ENCODE measurements at regions not wholly inside any gene's neighbourhood (a gene's known extent, or its start where the extent isn't known, plus 50 kb on each side); places are given as distances from the start of the nearest gene placed in this dataset.

DNA sequence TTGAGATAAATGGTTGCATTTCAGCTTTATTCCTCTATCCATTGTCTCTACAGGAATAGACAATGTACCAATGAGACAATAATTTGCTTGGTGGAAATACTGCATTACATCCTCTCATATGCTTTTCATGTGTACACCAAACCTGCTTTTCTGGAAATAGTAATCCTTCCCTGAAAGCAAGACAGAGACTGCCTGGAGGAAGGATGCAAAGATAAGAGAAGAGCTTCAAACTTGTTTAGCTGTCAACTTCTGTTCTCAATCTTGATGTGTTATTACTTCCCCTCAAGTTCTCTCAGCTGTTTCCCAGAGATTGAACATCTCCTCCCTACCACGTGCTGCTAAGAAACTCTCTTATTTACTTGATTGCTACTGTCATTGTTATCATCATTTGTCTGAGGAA is 1125.4 kb upstream of the TMPRSS15 start:
- Histone ChIP-seq H3K4me1 (ENCODE audit: control insufficient read depth, insufficient read depth, low read depth, low read length) (no peaks in the 10 kb centered on the region), H4K91ac (ENCODE audit: low read length) (no peak overlapping the region), H3K18ac (ENCODE audit: low read depth in 1 of 2, low read length in 2 of 2) (no peak overlapping the region), H3K23ac (ENCODE audit: low read length in 2 of 2) (no peak overlapping the region), H3K4me3 (ENCODE audit: insufficient read depth in 1 of 2, low read depth in 1 of 2, low read length in 2 of 2) (no peak overlapping the region), H3K27ac (ENCODE audit: low read length, poor library complexity, severe bottlenecking) (no peak overlapping the region), H2BK120ac (ENCODE audit: low read depth, low read length) (no peak overlapping the region), H3K14ac (ENCODE audit: low read length in 2 of 2) (no peak overlapping the region), H4K8ac (ENCODE audit: low read length) (no peak overlapping the region), H3K9ac (ENCODE audit: low read length) (no peak overlapping the region), H2BK5ac (ENCODE audit: low read depth, low read length, poor library complexity, severe bottlenecking) (no peak overlapping the region), H2BK12ac (ENCODE audit: low read length in 2 of 2) (no peak overlapping the region), H3K4ac (ENCODE audit: low read depth in 1 of 2, low read length in 2 of 2) (no peak overlapping the region), H3K27me3 (ENCODE audit: control insufficient read depth in 1 of 2, insufficient read depth in 1 of 2, low read length in 2 of 2) (no peaks in the 10 kb centered on the region), H3K4me2 (ENCODE audit: low read length, poor library complexity, severe bottlenecking) (no peak overlapping the region), H2BK15ac (ENCODE audit: low read depth, poor library complexity, severe bottlenecking) (no peak overlapping the region), H3K9me3 (ENCODE audit: control insufficient read depth, low read length) (peaks cover 4% of the 10 kb centered on the region), H3K36me3 (ENCODE audit: control insufficient read depth in 1 of 2, insufficient read depth in 2 of 2, low read depth in 1 of 2, low read length in 2 of 2) (no peaks in the 10 kb centered on the region), H2AFZ (ENCODE audit: low read depth, low read length) (no peak overlapping the region), H3K79me1 (replicated peaks; ENCODE audit: low read length, poor library complexity, severe bottlenecking) (no peaks in the 10 kb centered on the region), H2AK5ac (ENCODE audit: low read length, severe bottlenecking) (no peak overlapping the region)
- no CpG with 5 or more reads among the region's 1 CpG for WGBS
- no peak for DNase-seq

DNA sequence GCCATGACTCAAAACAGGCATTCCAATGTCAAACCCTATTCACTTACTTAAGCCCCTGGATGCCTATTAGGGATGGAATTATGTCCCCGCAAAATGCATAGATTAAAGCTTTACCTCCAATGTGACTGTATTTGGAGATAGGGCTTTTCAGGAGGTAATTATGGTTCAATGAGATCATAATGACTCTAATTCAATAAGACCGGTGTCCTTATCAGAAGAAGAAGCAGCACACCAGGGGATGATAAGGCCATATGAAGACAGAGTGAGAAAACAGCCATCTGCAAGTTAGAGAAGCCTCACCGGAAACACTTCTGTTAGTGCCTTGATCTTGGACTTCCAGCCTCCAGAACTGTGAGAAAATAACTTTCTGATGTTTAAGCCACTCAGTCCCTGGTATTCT is 1131.8 kb upstream of the TMPRSS15 start:
- no peaks in the 10 kb centered on the region for H3K27me3 ChIP-seq (ENCODE audit: control insufficient read depth in 1 of 2, insufficient read depth in 1 of 2, low read length in 2 of 2)
- no peak for DNase-seq
- H2BK15ac ChIP-seq (ENCODE audit: low read depth, poor library complexity, severe bottlenecking): no peak overlapping the region
- H3K9me3 ChIP-seq (ENCODE audit: control insufficient read depth, low read length): peaks cover 7% of the 10 kb centered on the region
- H2BK12ac ChIP-seq (ENCODE audit: low read length in 2 of 2): no peak overlapping the region
- H3K14ac ChIP-seq (ENCODE audit: low read length in 2 of 2): no peak overlapping the region
- no peak overlapping the region for H3K18ac ChIP-seq (ENCODE audit: low read depth in 1 of 2, low read length in 2 of 2)
- H3K4me2 ChIP-seq (ENCODE audit: low read length, poor library complexity, severe bottlenecking): no peak overlapping the region
- no peak overlapping the region for H2AK5ac ChIP-seq (ENCODE audit: low read length, severe bottlenecking)
- H3K4ac ChIP-seq (ENCODE audit: low read depth in 1 of 2, low read length in 2 of 2): no peak overlapping the region
- H3K9ac ChIP-seq (ENCODE audit: low read length): no peak overlapping the region
- H2BK5ac ChIP-seq (ENCODE audit: low read depth, low read length, poor library complexity, severe bottlenecking): no peak overlapping the region
- H2BK120ac ChIP-seq (ENCODE audit: low read depth, low read length): no peak overlapping the region
- H3K4me3 ChIP-seq (ENCODE audit: insufficient read depth in 1 of 2, low read depth in 1 of 2, low read length in 2 of 2): no peak overlapping the region
- 61% methylated on average over 3 of the region's 3 CpGs for WGBS
- H3K79me1 ChIP-seq (replicated peaks; ENCODE audit: low read length, poor library complexity, severe bottlenecking): no peaks in the 10 kb centered on the region
- H3K23ac ChIP-seq (ENCODE audit: low read length in 2 of 2): no peak overlapping the region
- H3K27ac ChIP-seq (ENCODE audit: low read length, poor library complexity, severe bottlenecking): no peak overlapping the region
- no peak overlapping the region for H4K8ac ChIP-seq (ENCODE audit: low read length)
- H2AFZ ChIP-seq (ENCODE audit: low read depth, low read length): no peak overlapping the region
- no peaks in the 10 kb centered on the region for H3K4me1 ChIP-seq (ENCODE audit: control insufficient read depth, insufficient read depth, low read depth, low read length)
- H3K36me3 ChIP-seq (ENCODE audit: control insufficient read depth in 1 of 2, insufficient read depth in 2 of 2, low read depth in 1 of 2, low read length in 2 of 2): no peaks in the 10 kb centered on the region
- no peak overlapping the region for H4K91ac ChIP-seq (ENCODE audit: low read length)

DNA sequence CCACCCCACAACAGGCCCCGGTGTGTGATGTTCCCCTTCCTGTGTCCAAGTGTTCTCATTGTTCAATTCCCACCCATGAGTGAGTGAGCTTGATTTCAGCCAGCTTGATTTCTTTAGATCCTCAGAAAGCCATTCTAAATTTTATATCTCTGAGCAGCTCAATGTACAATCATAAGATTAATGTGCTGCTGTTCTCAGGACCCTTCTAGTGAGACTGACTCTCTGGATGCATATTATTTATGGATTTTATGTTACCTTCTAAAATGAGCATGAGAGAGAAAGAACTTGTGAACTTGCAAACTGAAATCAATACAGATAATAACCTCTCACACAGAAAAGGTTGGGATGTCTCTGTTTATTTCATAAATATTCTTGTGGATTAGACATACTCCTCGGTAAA is 1133.5 kb upstream of the TMPRSS15 start:
- Histone ChIP-seq H3K79me1 (replicated peaks; ENCODE audit: low read length, poor library complexity, severe bottlenecking) (no peaks in the 10 kb centered on the region), H3K4me1 (ENCODE audit: control insufficient read depth, insufficient read depth, low read depth, low read length) (no peaks in the 10 kb centered on the region), H3K14ac (ENCODE audit: low read length in 2 of 2) (no peak overlapping the region), H3K4me3 (ENCODE audit: insufficient read depth in 1 of 2, low read depth in 1 of 2, low read length in 2 of 2) (no peak overlapping the region), H3K9me3 (ENCODE audit: control insufficient read depth, low read length) (peaks cover 7% of the 10 kb centered on the region), H2BK120ac (ENCODE audit: low read depth, low read length) (no peak overlapping the region), H4K8ac (ENCODE audit: low read length) (no peak overlapping the region), H2AFZ (ENCODE audit: low read depth, low read length) (no peak overlapping the region), H3K36me3 (ENCODE audit: control insufficient read depth in 1 of 2, insufficient read depth in 2 of 2, low read depth in 1 of 2, low read length in 2 of 2) (no peaks in the 10 kb centered on the region), H2AK5ac (ENCODE audit: low read length, severe bottlenecking) (no peak overlapping the region), H2BK15ac (ENCODE audit: low read depth, poor library complexity, severe bottlenecking) (no peak overlapping the region), H3K27ac (ENCODE audit: low read length, poor library complexity, severe bottlenecking) (no peak overlapping the region), H3K4ac (ENCODE audit: low read depth in 1 of 2, low read length in 2 of 2) (no peak overlapping the region), H2BK5ac (ENCODE audit: low read depth, low read length, poor library complexity, severe bottlenecking) (no peak overlapping the region), H3K9ac (ENCODE audit: low read length) (no peak overlapping the region), H4K91ac (ENCODE audit: low read length) (no peak overlapping the region), H3K18ac (ENCODE audit: low read depth in 1 of 2, low read length in 2 of 2) (no peak overlapping the region), H3K27me3 (ENCODE audit: control insufficient read depth in 1 of 2, insufficient read depth in 1 of 2, low read length in 2 of 2) (no peaks in the 10 kb centered on the region), H3K4me2 (ENCODE audit: low read length, poor library complexity, severe bottlenecking) (no peak overlapping the region), H2BK12ac (ENCODE audit: low read length in 2 of 2) (no peak overlapping the region), H3K23ac (ENCODE audit: low read length in 2 of 2) (no peak overlapping the region)
- 96% methylated on average over 2 of the region's 2 CpGs for WGBS
- DNase-seq: no peak

DNA sequence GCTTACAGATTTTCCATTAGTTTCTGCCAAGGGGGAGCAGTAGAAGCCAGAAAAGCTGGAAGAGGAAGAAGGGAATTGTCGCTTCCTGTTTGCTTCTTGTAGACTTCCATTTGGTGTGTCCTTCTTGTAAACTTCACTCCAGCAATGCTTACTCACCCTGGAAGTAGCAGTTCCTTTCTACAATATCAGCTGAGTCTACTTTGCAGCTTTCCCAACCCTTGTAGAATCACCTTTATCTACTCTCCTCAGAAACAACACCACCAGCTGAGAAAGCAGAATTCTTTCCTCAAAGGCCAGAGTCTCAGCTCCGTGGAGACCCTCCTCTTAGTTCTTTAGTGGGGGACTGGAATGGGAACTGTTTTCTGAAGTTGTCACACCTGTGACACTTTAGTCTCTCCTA is 1136.7 kb upstream of the TMPRSS15 start:
- H3K9ac ChIP-seq (ENCODE audit: low read length): no peak overlapping the region
- H2BK15ac ChIP-seq (ENCODE audit: low read depth, poor library complexity, severe bottlenecking): no peak overlapping the region
- no peak overlapping the region for H2BK5ac ChIP-seq (ENCODE audit: low read depth, low read length, poor library complexity, severe bottlenecking)
- H2BK12ac ChIP-seq (ENCODE audit: low read length in 2 of 2): no peak overlapping the region
- no peak for DNase-seq
- no peak overlapping the region for H3K27ac ChIP-seq (ENCODE audit: low read length, poor library complexity, severe bottlenecking)
- no peak overlapping the region for H2AK5ac ChIP-seq (ENCODE audit: low read length, severe bottlenecking)
- no peak overlapping the region for H4K91ac ChIP-seq (ENCODE audit: low read length)
- H3K18ac ChIP-seq (ENCODE audit: low read depth in 1 of 2, low read length in 2 of 2): no peak overlapping the region
- H2AFZ ChIP-seq (ENCODE audit: low read depth, low read length): no peak overlapping the region
- no peak overlapping the region for H3K4me2 ChIP-seq (ENCODE audit: low read length, poor library complexity, severe bottlenecking)
- H3K4me1 ChIP-seq (ENCODE audit: control insufficient read depth, insufficient read depth, low read depth, low read length): no peaks in the 10 kb centered on the region
- WGBS: 75% methylated on average over 1 of the region's 2 CpGs
- no peaks in the 10 kb centered on the region for H3K79me1 ChIP-seq (replicated peaks; ENCODE audit: low read length, poor library complexity, severe bottlenecking)
- no peak overlapping the region for H3K14ac ChIP-seq (ENCODE audit: low read length in 2 of 2)
- H3K27me3 ChIP-seq (ENCODE audit: control insufficient read depth in 1 of 2, insufficient read depth in 1 of 2, low read length in 2 of 2): no peaks in the 10 kb centered on the region
- H3K4ac ChIP-seq (ENCODE audit: low read depth in 1 of 2, low read length in 2 of 2): no peak overlapping the region
- H2BK120ac ChIP-seq (ENCODE audit: low read depth, low read length): no peak overlapping the region
- no peaks in the 10 kb centered on the region for H3K36me3 ChIP-seq (ENCODE audit: control insufficient read depth in 1 of 2, insufficient read depth in 2 of 2, low read depth in 1 of 2, low read length in 2 of 2)
- H3K4me3 ChIP-seq (ENCODE audit: insufficient read depth in 1 of 2, low read depth in 1 of 2, low read length in 2 of 2): no peak overlapping the region
- no peak overlapping the region for H4K8ac ChIP-seq (ENCODE audit: low read length)
- peaks cover 19% of the 10 kb centered on the region for H3K9me3 ChIP-seq (ENCODE audit: control insufficient read depth, low read length)
- H3K23ac ChIP-seq (ENCODE audit: low read length in 2 of 2): no peak overlapping the region

Data from mesenchymal stem cell (in vitro differentiated cells and primary cell).